ENCODE measurements at regions not wholly inside any gene's neighbourhood (a gene's known extent, or its start where the extent isn't known, plus 50 kb on each side); places are given as distances from the start of the nearest gene placed in this dataset.
A peak's percentile ranks its signal among the peaks of the same experiment; 100 is the strongest.

DNA sequence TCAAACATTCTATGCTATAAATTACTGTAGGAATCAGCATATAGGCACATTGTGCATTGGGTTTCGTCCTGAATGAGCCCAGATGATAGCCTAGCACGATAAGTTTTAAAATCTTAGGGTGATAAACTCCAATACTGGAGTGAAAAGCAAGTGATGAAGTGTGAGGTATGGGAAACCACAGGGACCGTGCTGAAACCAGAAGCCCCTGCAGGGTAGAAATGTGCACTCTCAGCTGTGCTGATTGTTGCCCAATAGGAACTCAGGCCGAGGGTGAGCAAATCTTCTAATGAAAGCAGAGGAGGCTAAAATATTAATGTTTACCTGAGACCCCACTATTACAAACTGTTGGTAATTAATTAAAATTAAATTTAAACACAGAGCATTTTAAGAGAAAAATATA is 1486.6 kb downstream of the AACS start:
- TF ChIP-seq TBP (IDR thresholded peaks at IDR 0.05; ENCODE audit: low read depth, low read length) (no peak), FOSL1 (IDR thresholded peaks at IDR 0.05; ENCODE audit: insufficient read depth, low read depth, low read length) (no peak), CEBPB (IDR thresholded peaks at IDR 0.05; ENCODE audit: low read depth, low read length) (peak; percentile 53; the same call in 1 of the 2 replicates), RFX5 (IDR thresholded peaks at IDR 0.05; ENCODE audit: borderline replicate concordance, low read depth, low read length) (no peak), SIX5 (IDR thresholded peaks at IDR 0.05; ENCODE audit: low read depth, low read length) (no peak), TEAD4 (IDR thresholded peaks at IDR 0.05; ENCODE audit: low read depth, low read length) (no peak), SIN3A (conservative IDR thresholded peaks at IDR 0.05 in 1 of 2, IDR thresholded peaks at IDR 0.05 in 1 of 2; ENCODE audit: low read depth in 1 of 2, low read length in 2 of 2) (no peak), SP1 (IDR thresholded peaks at IDR 0.05; ENCODE audit: low read depth, low read length) (no peak)

More for the DNA sequence above, 1486.6 kb downstream of the AACS start:
- Histone ChIP-seq H3K23me2 (ENCODE audit: low read depth, low read length) (no peaks in the 10 kb centered on the region), H3K9ac (replicated peaks in 1 of 4; ENCODE audit: extremely low read depth in 1 of 4, low read depth in 3 of 4, low read length in 3 of 4) (no peak overlapping the region; a peak in 2 of 7 replicates), H3K27ac (ENCODE audit: low read depth, low read length) (no peak overlapping the region), H4K91ac (replicated peaks; ENCODE audit: insufficient read length, low read length) (no peak overlapping the region), H3K36me3 (ENCODE audit: control insufficient read depth in 2 of 4, insufficient read depth in 4 of 4, low read length in 3 of 4) (no peaks in the 10 kb centered on the region), H2BK15ac (ENCODE audit: low read length) (no peak overlapping the region), H3K4me2 (ENCODE audit: insufficient read depth in 1 of 2, low read depth in 2 of 2, low read length in 2 of 2) (no peak overlapping the region), H2BK120ac (replicated peaks; ENCODE audit: low read depth, low read length) (no peak overlapping the region), H2BK5ac (ENCODE audit: low read depth, low read length) (no peak overlapping the region), H4K8ac (ENCODE audit: extremely low read depth, insufficient read depth, low read length) (no peak overlapping the region), H3K4me1 (replicated peaks in 1 of 4; ENCODE audit: control insufficient read depth in 3 of 4, insufficient read depth in 4 of 4, low read length in 3 of 4) (peaks cover 0 to 23% (median 9%) of the 10 kb centered on the region in 4 experiments; a peak in 4 of 7 replicates), H3K18ac (ENCODE audit: extremely low read depth, low read length) (no peak overlapping the region), H3K9me3 (ENCODE audit: insufficient read depth in 2 of 2, low read depth in 1 of 2, low read length in 1 of 2) (no peaks in the 10 kb centered on the region), H2AFZ (ENCODE audit: low read length) (no peak overlapping the region), H3K79me1 (ENCODE audit: low read depth, low read length) (no peaks in the 10 kb centered on the region), H2BK12ac (ENCODE audit: low read depth, low read length) (no peak overlapping the region), H3K23ac (ENCODE audit: insufficient read length) (no peak overlapping the region), H3K56ac (replicated peaks; ENCODE audit: insufficient read length, low read depth, low read length) (no peak overlapping the region), H4K5ac (ENCODE audit: insufficient read length, low read depth, low read length) (no peak overlapping the region), H2AK5ac (ENCODE audit: low read depth, low read length) (no peak overlapping the region), H3K4ac (replicated peaks; ENCODE audit: insufficient read length, low read depth, low read length) (no peak overlapping the region), H4K20me1 (replicated peaks in 1 of 2; ENCODE audit: control insufficient read depth in 1 of 2, insufficient read depth in 2 of 2, low read length in 2 of 2) (no peaks in the 10 kb centered on the region), H3K4me3 (ENCODE audit: extremely low read depth in 1 of 4, insufficient read depth in 2 of 4, low read depth in 3 of 4, low read length in 4 of 4) (no peak overlapping the region), H3K14ac (ENCODE audit: insufficient read length) (no peak overlapping the region), H3K27me3 (replicated peaks in 1 of 4; ENCODE audit: control insufficient read depth in 3 of 4, extremely low read depth in 1 of 4, insufficient read depth in 3 of 4, low read length in 3 of 4) (no peaks in the 10 kb centered on the region), H3K79me2 (ENCODE audit: control insufficient read depth in 1 of 2, insufficient read depth in 2 of 2, low read length in 2 of 2) (no peaks in the 10 kb centered on the region), H2BK20ac (ENCODE audit: low read length) (no peak overlapping the region)
- DNase-seq (ENCODE audit: low read depth in 1 of 2, low spot score in 2 of 2), result no peak
- no peak for FAIRE-seq
- POLR2A ChIA-PET (ENCODE audit: partially characterized antibody), result no interaction called here
- CTCF ChIA-PET (ENCODE audit: partially characterized antibody), result no interaction called here
- 77% methylated on average over 4 of the region's 4 CpGs; no CpG with 5 or more reads in 1 of the 2 experiments for WGBS, 2 experiments (ENCODE audit: extremely low coverage in 1 of 2, insufficient coverage in 1 of 2, insufficient read length in 1 of 2, insufficient replicate concordance in 2 of 2, low coverage in 1 of 2, low lambda C conversion rate in 2 of 2, missing lambda C conversion rate in 1 of 2)
